HG03442 (cell line): ENCODE measurements at regions not wholly inside any gene's neighbourhood (a gene's known extent, or its start where the extent isn't known, plus 50 kb on each side); places are given as distances from the start of the nearest gene placed in this dataset.
"Not testable (repeated sequence)": the region's sequence is repeated elsewhere in the genome, so short reads cannot be mapped to it uniquely, and the experiment has no call there.

Source experiments
- ATAC-seq: cut with Tn5 transposase; IDR thresholded peaks from one replicate; pipeline ENCODE4 v1.9.1; 2021; ENCODE audit warnings: mild to moderate bottlenecking, moderate library complexity; ENCODE audit not compliant: unreplicated experiment

DNA sequence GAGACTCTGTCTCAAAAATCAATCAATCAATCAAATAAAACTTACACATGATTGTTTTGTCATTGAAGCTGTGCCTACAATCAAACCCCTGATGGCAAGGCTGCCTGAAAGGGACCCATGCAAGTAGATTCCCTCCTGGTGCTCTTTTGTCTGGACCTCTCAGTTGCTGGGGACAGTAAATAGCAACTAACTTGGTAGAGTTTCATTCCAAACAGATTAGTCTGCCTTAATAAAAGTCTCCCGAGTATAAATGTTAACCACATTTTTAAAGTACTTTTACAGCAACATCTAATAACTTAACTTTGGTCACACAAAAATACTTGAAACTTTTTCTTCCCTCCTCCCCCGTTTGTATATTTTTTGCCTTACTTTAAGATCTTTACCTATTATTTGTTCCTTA is 105.5 kb downstream of the FEM1C start:
- ATAC-seq: no peak

DNA sequence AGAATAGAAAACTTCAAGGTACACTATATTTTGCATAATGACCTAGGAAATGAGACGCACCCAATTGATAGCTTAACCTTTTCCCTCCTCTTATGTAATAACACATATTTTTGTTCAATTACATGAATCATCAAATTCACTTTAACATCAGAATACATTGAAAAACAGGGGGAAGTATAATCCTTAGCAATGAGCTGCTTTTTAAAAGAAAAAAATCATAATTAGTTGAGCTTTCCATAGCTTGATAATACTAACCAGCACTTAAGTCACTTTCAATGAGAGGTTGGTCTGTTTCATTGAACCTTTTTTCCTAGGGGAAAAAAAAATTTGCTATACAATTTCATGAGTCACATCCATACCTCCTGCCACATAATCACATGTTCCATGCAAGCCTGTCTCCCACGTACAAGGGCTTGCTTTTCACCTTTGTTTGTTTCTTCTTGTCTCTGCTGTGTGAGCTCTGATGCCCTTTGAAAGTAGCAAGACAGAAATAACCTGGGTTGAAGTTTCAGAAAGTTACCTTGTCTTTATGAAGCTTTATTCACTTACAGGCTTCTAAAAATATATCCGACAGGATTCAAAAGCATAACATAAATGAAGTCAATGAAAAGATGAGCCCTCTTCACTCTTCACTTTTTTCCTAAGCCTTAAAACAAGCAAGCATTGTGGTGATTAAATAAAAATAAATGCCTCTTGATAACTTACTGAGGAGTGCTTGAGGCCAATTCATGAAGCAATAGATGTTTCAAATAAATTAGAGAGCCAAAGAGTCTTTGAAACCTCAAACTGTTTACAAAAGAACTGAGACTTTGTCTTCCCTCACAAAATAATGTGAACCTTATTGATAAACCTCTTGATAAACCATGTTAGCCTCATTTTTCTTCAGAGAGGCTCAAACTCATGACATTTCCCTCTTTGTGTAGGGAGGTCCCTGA is 108.5 kb downstream of the FEM1C start:
- peak; percentile 80 for ATAC-seq

DNA sequence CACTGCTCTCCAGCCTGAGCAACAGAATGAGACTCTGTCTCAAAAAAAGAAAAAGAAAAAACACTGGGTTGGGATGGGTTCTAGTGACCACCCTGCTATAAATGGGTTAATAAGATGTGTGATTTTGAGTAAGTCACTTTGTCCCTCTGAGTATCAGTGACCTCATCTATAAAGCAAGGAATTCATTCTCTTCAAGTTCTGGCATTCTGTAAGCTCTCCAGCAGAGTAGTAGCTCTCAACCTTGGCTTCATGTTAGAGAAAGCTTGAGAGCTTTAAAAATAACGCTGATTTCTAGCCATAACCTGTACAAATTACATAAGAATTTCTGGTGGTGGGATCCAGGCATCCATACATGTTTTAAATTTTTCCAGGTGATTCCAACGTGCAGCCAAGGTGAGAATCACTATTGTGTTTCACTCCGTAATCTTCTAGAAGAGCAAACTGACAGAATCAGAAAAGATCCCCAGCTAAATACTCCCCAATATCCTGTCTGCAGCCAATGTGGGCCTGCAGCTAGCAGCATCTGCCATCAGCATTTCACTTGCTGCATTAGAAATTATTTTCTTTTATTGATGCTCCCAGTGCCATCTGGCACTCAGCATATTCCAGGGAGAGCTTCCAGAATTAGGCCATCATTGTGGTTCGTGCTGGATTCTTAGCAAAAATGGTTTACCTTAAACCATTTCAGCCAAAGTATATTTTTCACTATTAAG is 109.4 kb downstream of the FEM1C start:
- no peak for ATAC-seq

DNA sequence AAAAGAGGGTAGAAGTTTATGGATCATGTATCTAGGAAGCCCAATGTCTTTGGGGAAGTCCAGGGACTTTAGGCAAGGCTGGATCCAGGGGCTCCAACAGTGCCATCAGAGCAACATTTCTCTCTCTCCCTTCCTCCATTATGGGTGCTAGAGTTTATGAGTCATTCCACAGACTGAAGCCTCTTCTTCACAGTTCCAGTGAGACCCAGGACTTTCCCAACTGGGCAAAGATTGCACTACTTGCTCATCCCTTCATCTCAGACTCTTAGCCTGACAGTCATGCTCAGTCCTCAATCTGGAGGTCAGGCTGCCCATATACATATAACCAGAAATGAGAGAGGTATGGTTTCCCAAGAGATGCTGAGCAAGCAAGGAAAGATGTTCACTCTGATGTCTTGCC is 110.7 kb downstream of the FEM1C start:
- ATAC-seq: no peak

DNA sequence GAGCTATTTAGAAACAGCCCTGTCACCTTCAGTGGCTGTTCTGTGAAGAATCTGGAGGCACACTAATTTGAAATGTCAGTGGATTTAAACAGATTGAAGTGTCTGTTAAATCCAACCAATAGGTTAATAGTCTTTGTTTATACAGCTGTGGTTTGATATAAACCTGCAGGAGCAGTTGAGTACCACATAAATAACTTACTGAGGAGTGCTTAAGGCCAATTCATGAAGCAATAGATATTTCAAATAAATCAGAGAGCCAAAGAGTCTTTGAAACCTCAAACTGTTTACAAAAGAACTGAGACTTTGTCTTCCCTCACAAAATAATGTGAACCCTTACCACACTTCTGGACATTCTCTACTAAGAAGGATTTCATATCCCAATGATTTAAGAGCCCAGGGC is 111.9 kb downstream of the FEM1C start:
- no peak for ATAC-seq

DNA sequence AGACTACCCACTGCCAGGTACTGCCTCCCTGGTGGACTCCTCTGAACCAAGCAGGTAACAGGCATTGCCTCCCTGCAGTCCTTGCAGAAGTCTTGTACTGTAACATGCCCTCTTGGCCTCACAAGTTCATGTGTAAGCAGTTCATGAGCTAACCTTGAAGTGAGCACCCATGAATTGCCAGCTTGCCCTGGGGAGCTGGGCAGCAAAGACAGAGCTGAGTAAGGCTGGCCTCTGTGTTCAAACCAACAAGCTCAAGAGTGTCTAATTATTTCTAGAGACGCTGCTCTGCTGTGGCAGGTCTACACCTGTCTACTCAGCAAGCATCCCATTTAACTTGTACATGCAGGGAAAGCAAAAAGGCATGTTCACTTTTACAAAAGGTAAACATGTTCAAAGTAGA is 113.5 kb downstream of the FEM1C start:
- no peak for ATAC-seq

DNA sequence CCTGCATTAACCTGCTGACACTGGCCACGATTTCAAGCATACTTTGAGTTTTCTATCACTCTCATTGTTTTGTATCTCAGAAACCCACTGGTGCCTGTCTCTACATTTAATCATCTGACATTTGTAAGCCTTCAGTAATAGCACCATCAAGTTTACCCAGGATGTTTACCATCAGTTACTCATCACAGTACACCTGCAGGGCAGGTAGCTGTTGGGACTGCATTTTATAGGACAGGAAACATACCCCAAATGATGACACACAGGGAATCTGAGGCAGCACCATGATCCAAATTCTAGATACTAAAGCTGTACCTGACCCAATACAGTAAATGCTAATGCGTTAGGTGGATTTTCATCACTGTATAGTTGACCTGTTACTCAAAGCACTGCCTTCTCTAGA is 114.2 kb downstream of the FEM1C start:
- ATAC-seq: no peak

DNA sequence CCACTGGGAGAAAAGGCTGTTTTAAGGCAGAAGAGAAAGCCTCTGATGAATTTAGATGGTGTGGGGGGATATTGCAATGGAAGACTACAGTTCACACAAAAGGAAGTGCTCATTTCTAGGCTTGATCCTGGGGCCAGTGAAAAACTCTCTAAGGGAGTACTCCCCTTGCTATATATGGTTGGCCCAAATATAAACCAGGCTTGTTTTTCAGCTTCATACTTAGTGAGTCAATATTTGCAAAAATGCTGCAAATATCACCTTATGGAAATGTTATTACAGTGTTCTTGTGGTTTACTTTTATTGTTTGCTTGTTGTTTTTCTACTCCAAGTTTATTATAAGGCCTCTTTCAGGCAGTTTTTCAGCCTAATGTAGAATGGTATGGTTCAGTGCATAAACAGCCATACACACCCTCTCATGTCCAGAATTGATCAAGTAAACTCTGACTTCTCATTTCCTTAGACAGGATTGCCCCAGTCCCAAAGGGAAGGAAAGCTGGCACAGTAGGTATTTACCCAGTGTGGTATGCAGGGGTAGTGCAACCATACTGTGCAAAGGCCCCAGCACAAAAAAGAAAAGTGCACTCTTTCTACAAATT is 115.1 kb downstream of the FEM1C start:
- ATAC-seq: no peak

DNA sequence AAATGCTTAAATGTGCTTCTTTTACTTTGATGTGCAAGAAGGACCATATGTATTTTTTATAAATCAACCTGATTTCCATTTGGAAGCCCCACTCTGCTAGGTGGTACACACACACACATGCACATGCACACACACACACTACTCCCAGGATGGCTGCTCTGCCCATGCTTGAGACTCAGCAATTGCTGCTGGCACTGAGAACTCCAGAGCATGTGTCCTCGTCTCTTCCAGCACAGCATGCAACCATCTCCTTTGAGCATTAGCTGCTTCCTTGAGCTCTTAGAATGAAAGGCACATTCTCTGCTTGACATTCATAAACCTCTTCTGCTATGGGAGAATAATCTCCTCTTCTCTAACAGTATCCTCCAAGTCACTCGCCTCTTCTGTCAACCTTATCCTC is 115.9 kb downstream of the FEM1C start:
- ATAC-seq: no peak

DNA sequence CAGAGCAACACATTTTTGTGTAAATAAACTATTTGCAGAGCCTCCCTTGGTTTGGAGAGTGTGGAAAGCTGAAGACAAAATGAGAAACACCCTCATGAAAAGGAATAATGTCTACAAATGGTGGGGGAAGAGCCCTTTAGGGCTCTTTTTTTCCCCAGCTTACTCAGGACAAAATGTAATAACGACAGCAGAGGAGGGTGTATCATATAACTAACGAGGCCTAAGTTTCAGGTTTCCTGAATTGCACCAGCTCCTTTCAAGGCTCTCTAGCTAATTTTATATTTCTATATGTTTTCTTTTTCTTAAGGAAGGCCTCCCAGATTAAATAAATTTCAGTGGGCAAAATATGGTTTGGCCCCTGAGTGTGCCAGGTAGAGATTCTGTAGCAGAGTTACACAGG is 116.3 kb downstream of the FEM1C start:
- ATAC-seq: no peak

DNA sequence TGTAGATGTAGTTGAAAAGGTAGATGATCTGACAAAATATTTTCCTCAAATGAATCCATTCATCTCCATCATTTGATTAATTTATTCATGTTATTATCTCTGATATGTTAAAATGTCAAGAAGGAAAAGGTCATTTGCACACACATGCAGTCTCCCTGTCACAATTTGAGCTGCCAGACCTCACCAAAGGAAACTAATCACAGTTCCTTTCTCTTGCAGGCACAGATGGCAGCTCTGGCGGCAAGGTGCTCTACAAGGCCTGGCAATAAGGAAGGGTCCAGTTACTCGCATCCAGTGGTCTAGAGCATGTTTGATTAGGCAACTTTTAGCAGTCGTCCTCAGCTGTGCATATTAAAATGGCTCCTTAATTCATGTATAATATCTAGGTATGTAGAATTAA is 120.1 kb downstream of the FEM1C start:
- no peak for ATAC-seq

DNA sequence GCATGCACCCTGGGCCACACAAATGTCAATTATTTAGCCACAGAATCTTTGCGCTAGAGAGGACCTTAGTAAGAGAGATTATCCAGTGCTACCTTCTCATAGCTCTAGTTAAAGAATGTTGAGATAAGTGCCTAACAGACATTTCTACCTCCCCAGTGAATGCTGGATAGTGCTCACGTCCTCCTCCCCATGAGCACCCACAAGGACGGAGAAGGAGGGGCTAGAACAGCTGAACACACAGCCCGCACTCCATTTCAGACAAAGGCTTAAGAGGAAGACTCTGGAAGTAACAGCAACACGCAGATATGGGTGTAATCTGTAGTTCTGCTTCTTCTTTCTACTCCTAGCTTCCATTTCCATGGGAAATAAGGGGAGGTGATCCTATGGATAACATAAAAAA is 120.5 kb downstream of the FEM1C start:
- no peak for ATAC-seq

DNA sequence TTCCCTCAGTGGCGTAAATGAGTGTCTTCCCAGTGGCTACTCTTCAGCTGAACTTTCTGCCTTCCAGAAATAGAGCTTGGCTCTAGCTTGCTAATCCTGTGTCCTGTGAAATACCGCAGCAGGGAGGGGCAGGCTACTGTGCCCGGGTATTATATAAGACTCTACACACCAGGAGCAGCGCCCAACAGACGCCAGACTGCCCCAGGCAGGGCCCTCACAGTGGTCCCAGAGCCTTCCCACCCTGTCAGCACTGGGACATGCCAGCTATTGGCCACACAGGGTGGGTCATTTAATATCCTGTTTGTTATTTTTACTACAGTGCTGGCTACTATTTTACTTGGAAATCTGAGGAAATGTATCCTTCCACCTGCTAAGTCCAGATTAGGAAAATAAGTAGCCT is 121.0 kb downstream of the FEM1C start:
- ATAC-seq: no peak

DNA sequence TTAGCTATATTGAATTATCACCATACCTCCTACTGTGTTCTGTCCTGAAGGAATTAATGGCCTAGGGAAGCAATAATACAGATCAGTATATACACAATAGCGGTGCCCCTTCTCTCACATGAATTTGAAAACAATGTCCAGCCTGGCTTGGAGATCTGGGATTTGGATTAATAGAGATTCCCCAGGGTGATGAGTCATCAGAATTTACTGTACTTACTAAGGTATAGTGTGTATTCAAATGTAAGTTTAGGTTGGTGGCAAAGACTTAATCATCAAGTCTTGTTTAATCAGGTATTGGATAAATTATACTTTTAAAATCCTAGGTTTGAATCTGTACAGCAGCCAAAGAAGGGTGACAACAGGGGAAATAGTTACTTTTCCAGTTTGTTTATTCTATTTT is 121.5 kb downstream of the FEM1C start:
- no peak for ATAC-seq

DNA sequence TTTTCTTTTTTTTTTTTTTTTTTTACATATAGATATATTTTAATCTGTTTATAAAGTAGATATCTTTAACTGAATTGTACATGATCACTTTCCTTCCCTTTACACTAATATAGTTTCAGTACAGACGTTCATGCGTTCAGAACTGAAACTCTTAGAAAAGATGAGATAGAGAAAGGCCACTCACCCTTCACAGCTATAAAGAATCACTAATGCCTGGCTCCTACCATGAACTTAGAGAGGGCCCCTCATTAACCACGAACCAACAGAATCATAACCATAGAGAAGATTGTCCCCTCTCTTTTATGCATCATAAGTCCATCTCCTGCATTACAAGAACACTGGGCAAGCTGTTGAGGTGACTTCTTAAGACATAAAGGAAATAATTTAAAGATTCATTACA is 123.8 kb downstream of the FEM1C start:
- not testable (repeated sequence) for ATAC-seq

DNA sequence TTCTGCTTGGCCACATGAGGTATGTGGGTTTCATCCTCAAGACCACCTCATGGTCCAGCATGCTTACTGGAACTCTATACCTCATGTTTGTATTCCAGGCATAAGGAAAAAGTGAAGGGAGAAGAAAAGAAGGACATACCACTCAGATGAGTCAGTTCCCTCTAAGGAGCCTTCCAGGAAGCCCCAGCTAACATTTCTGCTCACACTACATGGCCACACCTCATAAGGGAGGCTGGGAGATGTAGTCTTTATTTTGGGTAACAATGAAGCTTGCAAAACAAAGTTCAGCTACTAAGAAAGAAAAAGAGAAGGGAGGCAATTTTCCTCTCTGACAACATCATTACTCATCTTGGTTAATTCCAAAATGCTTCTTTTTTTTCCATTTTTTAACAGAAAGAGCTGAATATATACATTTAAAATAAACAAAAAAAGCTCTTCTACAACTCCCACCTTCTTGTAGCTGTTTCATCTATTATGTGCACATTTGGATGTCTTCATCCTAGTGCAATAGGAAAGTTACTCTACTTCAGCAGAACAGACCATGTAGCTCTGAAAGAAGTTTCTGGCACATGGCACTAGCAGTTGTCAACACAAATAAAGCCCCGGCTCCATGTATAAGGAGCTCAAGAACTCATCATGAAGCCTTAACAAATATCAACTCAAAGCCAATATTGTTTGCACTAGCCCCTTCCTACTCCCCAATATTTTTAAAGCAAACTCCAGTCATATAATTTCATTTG is 123.6 kb upstream of the CCDC112 start:
- no peak for ATAC-seq

DNA sequence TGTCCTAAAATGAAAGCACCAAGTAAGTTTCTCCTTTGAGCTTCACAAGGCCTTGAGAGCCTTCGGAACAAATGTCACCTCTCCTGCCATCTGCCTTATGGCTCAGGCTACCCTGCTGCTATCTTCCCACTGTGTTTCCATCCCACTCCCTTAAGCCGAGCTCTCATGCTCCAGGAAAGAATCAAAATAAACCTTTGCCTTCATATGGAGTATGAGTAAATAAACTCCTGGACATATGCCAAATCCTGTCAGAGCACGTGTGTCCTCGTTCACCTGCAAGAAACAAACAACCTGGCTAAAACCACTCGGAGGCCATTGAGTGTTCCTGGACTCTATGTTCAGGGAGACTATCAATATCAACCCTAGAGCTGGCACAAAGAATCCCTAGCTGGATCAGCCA is 122.3 kb upstream of the CCDC112 start:
- ATAC-seq: no peak

DNA sequence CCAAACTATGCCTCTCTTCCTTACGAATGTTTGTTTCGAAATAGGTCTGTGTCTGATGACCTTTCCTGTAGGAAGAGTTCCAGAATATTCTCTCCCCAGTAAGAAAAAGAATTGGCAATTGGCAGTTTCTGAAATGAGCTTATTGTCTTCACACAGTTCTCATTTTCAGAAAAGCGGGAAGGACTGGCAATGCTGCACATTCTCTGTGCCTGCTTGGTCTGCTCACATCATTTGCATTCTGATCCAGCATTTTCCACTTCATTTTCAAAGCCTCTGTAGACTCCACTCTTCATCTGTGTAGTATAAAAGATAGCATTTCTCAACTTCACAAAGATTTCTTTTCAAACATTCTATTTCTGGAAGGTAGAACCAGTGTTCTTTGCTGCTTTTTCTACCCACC is 120.6 kb upstream of the CCDC112 start:
- no peak for ATAC-seq

DNA sequence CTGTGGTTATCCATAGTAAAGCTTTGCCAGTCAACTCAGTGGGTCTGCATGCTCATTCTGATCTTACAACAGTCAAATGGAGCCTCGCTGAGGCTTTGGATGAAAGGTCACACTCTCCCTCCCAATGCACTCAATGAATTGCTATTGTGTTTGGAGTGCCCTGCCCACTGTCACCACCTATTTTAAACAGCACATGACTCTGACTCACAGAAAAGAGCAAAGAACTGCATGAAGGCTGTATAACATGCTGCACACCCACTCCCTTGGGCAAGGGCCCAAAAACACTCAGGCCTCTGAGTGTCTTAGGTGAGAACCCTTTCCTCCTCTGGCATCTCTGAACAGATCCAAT is 118.7 kb upstream of the CCDC112 start:
- ATAC-seq: peak; percentile 78

DNA sequence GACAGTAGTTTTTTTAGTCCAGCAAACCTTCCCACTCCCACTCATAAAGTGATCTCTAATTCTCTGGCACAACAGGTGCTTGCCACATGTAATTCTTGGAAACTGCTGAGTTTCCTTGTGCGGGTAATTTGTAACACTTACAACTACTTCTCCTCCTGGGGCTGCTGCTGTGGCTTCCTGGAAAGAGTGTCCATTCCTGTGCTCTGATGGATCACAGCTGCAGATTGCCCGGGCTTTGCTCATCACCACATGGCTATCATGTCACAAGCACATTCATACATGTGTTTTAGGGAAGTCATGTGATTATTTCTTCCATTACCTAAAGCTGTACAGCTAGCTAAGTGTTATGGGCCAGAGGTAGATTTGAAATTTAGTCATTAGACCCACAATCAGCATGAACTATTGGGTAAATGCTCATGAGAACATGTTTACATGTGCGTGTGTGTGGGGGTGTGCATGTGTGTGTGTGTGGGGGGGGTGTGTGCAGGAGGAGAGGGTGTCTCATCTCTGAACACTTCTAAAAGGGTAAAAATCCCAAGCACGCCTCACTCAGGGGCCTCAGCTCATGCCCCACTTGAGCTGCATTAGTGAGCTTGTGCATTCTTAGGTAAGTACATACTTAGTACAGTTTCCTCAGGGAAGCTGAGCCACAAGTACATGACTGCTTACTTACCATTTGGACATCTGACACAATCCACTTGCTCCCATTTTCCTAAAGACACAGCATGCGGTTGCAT is 118.1 kb upstream of the CCDC112 start:
- ATAC-seq: peak; percentile 34

DNA sequence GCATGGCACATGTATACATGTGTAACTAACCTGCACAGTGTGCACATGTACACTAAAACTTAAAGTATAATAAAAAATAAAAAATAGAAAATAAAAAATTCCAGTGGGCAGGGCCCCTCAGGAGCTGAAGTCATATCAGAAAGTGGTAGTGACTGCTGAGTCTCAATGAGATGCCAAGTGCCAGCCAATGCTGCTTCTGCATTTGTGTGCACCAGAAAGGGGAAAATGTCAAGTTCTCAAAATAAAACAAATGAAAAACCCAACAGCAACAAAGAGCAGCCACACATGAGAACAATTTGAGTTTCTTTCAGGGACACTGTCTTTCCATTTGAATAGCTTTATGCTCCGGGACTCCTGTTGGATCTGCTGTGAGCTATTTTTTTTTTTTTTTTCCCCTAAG is 117.2 kb upstream of the CCDC112 start:
- ATAC-seq: no peak
